VCaP (cell line): ENCODE measurements at regions not wholly inside any gene's neighbourhood (a gene's known extent, or its start where the extent isn't known, plus 50 kb on each side); places are given as distances from the start of the nearest gene placed in this dataset.

ENCODE experiments used
- H3K27ac ChIP-seq: fragments of 450-650 bp; 2 replicates; pipeline ENCODE4 v1.5.1; 2017
- TF ChIP-seq, protein P1 (sequence below): fragments of 450-650 bp; conservative IDR thresholded peaks from 2 replicates; pipeline ENCODE4 v1.5.1; 2017; ENCODE audit warnings: mild to moderate bottlenecking, moderate library complexity

DNA sequence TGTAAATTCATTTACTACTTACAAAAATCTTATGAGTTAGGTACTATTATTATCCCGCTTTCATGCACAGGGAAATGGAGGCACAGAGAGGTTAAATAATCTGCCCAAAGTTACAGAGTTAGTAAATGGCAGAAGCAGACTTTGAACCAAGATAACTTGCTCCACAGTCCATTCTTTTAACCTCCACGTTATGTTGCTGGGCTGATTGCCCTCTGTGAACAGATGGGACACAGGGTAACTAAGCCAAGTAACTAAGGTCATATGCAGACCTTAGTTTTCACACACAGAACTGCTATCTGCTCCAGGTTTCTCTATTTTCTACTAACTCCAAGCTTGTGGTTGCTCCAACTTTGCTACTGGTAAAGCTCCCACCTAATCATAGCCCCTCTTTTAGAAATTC, 147.1 kb upstream of the IFNG-AS1 start:
- no peak overlapping the region for H3K27ac ChIP-seq
- TF ChIP-seq, protein P1, sequence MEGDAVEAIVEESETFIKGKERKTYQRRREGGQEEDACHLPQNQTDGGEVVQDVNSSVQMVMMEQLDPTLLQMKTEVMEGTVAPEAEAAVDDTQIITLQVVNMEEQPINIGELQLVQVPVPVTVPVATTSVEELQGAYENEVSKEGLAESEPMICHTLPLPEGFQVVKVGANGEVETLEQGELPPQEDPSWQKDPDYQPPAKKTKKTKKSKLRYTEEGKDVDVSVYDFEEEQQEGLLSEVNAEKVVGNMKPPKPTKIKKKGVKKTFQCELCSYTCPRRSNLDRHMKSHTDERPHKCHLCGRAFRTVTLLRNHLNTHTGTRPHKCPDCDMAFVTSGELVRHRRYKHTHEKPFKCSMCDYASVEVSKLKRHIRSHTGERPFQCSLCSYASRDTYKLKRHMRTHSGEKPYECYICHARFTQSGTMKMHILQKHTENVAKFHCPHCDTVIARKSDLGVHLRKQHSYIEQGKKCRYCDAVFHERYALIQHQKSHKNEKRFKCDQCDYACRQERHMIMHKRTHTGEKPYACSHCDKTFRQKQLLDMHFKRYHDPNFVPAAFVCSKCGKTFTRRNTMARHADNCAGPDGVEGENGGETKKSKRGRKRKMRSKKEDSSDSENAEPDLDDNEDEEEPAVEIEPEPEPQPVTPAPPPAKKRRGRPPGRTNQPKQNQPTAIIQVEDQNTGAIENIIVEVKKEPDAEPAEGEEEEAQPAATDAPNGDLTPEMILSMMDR = no peak

DNA sequence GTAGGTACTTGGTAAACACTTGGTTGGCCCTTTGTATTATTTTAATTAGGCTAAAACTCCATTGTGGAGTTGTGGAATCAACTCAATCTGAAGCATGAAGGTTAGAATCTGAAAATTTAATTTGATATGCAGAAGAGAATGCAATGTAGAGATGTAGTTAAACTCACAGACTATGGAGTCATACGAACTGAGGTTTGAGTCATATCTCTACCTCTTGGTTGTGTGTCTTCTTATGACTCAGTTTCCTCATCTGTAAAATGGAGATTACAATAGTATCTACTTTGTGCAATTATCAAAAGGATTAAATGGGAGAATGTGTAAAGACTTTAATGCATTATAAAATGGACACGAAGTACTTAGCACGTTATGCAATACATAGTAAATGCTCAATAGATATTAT, 146.0 kb upstream of the IFNG-AS1 start:
- TF ChIP-seq, protein P1 = no peak
- H3K27ac ChIP-seq = no peak overlapping the region

DNA sequence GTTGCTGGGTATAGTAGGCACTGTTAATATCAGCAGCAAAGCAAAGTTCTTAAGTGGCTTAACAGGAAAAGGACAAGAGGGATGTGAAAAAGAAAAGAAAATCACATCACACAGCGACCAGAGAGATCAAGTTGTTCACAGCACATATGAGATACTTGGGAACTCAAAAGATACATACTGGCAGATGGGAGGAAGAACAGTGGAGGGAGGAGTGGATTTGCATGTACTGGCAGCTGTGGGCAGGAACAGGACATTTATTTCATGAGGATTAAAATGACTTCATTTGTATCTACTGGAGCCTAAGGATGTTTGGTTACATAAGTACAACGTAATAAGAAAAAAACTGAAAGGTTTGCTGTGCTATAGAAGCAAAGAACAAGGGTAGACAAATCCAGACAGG, 136.5 kb upstream of the IFNG-AS1 start:
- H3K27ac ChIP-seq = no peak overlapping the region
- TF ChIP-seq, protein P1 = no peak

DNA sequence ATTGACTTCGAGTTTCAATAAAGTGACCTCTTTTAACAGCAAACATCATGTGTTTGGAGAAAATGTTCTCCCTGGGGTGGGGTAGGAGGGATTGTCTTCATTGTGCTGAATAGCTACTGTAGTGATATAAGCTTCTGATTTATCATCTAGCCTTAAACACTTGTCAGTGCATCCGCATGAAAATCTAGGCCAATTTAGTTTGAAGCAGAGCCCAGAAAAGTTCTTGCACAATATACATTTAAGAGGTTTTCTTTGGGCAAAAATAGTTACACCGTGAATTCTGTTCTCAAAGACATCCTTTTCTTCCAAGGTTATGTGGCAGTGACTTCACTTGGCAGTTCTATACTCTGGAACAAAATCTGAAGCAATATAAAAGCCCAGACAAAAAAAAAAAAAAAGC, 136.0 kb upstream of the IFNG-AS1 start:
- TF ChIP-seq, protein P1 = no peak
- no peak overlapping the region for H3K27ac ChIP-seq

DNA sequence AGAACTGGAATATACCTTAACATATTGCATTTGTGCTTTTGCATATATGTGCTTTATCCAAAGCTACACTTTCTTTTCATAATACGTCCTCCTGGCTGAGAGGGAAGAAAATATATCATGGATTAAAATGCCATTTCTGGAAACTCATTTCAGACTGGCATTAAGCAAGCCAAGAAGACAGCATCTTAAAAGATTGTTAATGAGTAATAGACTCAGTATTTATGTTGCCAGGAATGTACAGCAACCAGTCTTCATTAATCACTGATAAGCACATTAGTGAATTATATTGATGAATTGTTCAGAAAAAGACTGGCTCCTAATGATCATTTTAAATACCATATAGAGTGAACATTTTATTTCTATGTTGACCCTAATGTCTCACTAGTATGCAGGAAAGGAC, 134.9 kb upstream of the IFNG-AS1 start:
- H3K27ac ChIP-seq = no peak overlapping the region
- TF ChIP-seq, protein P1 = no peak

DNA sequence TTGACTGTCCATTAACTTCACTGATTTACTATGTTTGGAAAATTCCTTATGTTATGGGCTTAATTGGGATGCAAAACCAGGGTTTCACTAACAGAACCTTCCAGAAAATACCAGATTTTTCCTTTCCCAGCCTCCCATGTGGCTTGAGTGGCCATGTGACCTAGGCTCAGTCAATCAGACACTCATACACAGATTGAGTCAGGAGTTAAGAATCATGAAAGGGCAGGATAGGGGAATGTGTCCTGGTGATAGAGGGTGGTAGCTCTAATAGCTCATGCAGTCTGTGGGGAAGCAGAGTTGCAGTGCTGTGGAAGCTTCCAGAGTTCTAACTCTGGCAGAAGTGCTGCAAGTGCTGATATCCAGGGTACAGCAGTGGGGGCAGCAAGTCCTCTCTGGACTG, 134.1 kb upstream of the IFNG-AS1 start:
- TF ChIP-seq, protein P1 = no peak
- H3K27ac ChIP-seq = no peak overlapping the region

DNA sequence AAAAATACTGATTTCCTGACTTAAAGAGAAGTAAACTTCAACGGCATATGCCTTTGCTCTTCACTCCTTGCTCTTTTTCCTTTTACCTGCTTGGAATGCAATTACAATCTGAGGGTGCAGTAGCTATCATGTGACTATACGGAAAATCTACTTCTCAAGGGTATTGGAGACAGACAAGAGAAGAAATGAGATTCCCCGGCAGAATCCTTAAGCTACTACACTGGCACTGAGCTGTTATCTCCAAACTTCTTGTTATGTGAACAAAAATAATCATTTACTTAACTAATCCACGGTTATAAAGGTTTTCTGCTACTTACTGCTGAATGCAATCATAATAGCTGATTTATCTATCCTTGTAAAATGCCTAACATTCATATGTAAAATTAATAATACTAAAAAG, 118.0 kb upstream of the IFNG-AS1 start:
- H3K27ac ChIP-seq = no peak overlapping the region
- TF ChIP-seq, protein P1 = no peak

DNA sequence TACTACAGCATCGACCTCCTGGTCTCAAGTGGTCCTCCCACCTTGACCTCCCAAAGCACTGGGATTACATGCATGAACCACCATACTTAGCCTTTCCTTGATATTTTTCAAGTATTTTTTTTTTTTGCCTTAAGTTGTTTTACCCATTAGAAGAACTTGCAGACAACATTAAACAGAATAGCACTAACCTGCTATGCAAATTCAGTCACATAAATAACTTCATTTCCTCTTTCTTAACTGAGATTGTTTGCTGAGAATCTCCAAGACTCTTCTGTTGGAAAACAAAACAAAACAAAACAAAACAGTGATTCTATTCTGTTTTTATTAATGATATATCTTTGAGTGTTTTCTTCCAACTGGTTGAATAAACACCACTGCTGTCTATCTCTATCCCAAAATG, 115.9 kb upstream of the IFNG-AS1 start:
- TF ChIP-seq, protein P1 = no peak
- no peak overlapping the region for H3K27ac ChIP-seq
